Fibroblast of gingiva (primary cell): ENCODE measurements at regions not wholly inside any gene's neighbourhood (a gene's known extent, or its start where the extent isn't known, plus 50 kb on each side); places are given as distances from the start of the nearest gene placed in this dataset.
A peak's percentile ranks its signal among the peaks of the same experiment; 100 is the strongest.

ENCODE experiments used
- DNase-seq: peaks from one replicate; pipeline ENCODE4 v3.0.0-alpha.2; 2011; ENCODE audit warnings: low read depth

DNA sequence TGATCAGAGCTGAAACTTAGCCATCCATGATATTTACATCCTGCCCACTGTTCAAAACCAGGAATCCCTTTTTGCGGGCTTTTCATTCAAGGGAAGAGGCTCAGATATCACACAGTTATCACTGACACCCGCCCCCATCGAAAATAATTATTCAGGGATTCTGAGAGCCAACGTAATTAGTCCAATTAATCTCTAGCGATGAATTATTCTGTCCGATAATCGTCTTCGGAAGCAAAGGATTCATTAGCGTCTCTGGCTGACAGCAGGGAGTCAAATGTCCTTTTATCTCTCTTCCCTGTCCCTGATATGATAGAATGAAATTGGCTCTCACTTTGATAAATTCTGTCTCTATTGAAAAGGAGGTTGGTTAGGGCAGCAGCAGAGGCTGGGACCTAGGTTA lies 140.4 kb upstream of the IPO9 start:
- no peak for DNase-seq

- no peak for DNase-seq
Observed at GRCh38 chr1:201689647-201690046, 139.3 kb upstream of the IPO9 start.

DNA sequence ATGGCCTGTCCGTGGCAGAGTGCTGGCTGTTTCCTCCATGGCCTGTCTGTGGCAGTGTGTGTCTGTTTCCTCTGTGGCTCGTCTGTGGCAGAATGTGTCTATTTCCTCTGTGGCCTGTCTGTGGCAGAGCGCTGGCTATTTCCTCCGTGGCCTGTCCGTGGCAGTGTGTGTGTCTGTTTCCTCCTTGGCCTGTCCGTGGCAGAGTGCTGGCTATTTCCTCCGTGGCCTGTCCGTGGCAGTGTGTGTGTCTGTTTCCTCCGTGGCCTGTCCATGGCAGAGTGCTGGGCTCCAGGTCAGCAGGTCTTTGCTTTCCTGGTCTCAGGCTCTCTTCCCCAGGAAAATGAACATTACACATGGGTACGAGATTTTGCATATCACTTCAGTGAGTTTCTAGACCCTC lies 138.4 kb upstream of the IPO9 start:
- no peak for DNase-seq

DNA sequence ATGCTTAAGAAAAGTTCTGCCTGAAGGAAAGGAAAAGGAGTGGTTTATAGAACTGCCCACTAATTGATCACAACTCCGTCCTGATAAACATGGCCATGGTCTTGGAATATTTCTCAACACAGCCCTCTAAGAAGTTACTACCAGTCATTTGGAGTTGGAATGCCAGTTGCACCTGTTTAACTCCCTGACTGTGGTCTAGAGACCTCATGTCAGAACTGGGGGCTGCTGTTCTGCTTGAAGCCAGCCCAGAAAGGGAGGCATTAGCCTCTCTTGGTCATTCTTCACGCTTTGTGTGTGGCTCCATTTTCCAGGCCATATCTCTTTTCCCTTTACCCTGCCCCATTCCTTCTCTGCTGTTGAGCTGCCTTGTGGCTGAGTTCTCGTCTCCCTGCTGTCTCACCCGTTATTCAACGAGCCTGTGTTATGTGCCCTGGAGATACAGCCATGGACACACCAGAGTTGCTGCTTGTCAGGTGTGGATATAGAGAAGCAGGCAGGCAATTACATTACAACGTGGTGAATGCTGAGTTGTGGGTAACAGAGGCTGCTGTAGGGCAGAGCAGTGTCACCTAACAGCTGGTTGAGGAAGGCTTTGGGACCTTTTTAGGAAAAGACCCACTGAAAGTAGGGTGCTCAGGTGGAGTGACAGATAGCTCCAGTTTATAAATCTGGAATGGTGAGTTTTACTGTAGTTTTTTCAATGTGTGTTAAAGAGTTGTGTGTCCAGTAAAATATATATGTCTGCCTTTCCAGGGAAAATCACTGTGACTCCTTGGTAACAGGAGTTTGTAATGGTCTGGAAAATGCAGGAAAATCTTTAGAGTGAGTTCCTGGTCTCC lies 137.0 kb upstream of the IPO9 start:
- no peak for DNase-seq

DNA sequence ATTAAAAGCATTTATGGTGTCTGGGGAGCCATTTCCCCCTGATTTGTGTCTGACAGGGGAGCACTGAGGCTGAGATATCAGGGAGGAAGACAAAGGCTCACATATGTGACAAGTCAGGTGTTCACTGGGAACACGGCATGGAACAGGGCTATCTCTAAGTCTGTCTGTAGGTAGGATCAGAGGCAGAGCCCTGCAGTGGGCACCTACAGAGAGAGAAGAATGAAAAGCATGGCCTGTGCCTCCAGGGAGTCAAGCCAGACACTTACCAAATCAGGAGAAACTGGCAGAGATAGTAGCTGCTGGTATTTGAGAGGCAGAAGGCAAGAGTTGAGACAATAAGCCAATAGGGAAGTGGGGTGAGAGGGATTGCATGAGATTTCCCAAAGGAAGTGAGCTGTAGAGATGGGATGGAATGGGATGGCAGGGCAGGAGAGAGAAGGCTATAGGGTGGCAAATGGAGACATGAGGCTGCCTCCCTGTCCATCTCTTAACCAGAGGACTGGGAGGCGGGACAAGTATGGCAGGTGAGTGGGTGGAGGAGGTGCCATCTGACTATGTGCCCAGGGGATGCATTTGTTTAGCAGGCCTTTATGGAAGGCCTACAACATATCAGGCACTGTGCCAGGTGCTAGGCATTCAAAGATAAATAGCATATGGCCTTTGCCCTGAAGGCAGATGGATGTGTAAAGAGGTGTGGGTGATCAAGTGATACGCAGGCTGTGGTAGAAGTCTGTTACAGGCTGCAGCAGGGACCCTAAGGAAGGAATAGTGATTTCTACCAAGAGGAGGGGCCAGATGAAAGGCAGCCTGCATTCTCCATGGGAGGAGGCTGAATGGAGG lies 136.2 kb upstream of the IPO9 start:
- DNase-seq: peak; percentile 57

DNA sequence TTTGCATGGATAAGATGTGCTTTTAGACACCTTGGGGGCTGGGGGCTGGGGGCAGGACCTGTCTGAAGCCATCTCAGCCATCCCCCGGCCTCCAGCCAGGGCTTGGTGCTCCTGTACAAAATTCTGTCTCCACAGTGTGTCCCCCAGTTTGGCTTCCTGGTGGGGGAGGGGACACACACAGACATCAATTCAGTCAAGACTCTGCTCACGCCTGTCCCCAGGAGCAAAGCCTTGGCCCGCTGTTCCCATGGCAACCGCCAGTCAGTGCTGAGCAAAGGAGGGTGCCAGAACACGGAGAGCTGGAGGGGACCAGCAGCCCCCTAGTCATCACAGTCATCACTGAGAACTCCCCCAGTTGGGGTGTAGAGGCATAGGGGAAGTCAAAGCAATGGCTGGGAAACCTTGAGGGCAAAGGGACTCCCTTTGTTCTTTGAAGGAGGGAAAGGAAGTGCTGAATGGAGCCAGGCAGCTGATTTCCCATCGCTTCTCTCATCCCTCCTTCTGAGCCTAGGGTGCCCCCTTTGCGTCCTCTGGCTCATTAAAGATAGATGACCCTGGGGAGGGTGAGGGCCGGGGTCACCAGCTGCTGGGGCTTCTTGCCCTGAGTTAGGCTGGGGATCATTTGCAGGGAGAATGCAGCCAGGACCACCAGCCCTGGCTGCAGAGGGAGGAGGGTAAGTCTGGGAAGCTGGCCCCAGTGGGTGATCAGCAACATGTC lies 134.9 kb upstream of the IPO9 start:
- no peak for DNase-seq

- DNase-seq: no peak
Observed at GRCh38 chr1:201694608-201695335, 134.2 kb upstream of the IPO9 start.

DNA sequence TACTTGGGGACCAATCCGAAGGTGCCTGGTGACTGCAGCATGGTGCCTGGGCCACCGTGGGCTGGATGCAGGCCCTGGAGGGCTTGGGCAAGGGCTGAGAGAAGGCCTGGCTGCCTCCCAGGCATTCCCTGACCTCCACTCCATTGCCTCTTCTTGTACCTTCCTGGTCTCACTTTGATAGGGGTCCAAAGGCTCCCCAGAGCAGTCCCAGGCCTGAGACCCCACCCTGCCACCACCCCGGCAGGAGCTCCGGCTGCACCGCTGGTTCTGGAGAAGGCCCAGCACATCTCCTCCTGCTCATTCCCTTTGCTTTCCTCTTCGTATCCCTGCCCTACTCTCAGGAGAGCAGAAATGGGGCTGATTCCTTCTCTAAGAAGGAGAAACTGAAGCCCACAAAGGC lies 133.3 kb upstream of the IPO9 start:
- DNase-seq: no peak

- peak; percentile 93 for DNase-seq
Observed at GRCh38 chr1:201696217-201696761, 132.7 kb upstream of the IPO9 start.

GRCh38 chr1:201697174-201697573 lies 131.8 kb upstream of the IPO9 start:
- DNase-seq: no peak

GRCh38 chr1:201701831-201702230 lies 127.1 kb upstream of the IPO9 start:
- DNase-seq: no peak

- DNase-seq: peak; percentile 58
Observed at GRCh38 chr1:201702936-201703335, 126.0 kb upstream of the IPO9 start.

DNA sequence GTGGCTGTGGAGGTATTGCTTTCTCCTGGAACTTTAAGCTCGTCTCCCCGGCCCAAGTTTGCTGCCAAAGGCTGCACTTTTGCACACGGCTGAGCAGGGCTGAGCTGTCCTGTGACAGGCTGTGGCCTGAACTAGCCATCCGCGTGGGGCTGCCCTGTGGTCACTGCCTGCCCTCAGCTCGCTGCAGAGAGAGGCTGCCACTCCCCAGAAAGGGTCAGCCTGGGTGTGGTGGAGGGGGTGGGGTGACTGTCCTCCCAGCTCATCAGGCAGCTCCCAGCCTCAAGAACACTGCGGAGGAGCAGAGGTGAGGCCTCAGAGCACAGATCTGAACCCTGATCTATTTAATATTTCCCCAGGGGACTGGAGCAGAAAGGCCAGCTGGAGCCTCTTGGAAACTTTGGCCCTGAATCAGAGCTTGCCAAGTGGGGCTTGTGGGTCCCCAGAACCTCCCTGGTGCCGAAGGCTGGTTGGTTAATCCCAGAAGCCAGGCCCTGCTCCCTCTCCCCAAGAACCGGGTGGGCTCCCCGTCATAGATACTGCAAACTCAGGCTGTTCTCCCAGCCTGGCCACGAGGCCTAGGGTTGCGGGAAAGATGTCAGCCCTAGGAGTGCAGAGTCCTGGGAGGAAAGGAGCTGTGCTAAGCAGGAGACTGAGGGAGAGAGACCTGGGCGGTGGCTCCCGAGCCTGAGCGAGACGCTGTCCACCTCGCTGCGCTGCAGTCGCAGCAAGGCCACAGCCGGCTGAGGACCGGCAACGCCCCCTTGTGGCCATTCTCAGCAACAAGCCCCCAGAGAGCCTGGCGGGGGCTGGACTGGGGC lies 125.1 kb upstream of the IPO9 start:
- DNase-seq: peak; percentile 78

- DNase-seq: no peak
Observed at GRCh38 chr1:201704439-201704792, 124.5 kb upstream of the IPO9 start.

DNA sequence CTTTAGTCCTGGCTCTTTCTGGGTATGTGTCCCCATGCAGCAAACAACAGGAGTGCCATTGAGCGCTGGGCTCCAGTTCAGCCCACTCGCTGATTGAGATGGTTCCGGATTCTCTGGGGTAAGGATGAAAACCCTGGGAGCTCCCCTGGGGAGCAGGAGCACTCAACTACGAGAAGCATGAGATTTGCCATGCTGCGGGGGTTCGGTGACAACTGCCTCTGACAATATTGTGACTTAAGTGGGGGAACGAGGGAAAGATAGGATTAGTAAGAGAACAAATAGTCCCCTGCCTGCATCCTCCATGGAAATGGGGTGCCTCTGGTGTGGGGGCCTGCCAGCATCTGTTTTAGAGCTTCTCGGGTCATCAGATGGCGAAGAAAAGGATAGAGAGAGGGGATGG lies 123.6 kb upstream of the IPO9 start:
- DNase-seq: no peak

DNA sequence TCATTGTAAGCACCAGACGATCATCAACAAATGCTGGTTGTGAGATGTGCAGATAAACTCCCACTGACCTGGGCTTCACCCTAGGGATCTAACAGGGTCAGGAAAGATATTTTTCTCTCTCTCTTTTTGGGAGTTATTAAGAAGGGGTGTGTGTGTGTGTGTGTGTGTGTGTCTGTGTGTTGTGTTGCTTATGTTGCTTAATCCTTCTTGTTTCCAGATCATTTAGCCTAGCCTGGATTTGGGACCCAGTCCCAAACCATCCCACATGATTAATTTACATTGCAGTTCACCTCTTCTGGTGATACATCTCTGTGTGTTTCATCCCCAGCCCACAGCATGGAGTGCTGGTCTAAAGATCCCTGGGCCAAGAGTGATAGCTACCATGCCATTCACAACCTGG lies 122.8 kb upstream of the IPO9 start:
- DNase-seq: peak; percentile 62

- DNase-seq: no peak
Observed at GRCh38 chr1:201707027-201707426, 121.9 kb upstream of the IPO9 start.

- no peak for DNase-seq
Observed at GRCh38 chr1:201707656-201708055, 121.3 kb upstream of the IPO9 start.

- DNase-seq: peak; percentile 83
Observed at GRCh38 chr1:201708085-201708512, 120.9 kb upstream of the IPO9 start.

- DNase-seq: no peak
Observed at GRCh38 chr1:201708691-201709090, 120.3 kb upstream of the IPO9 start.
